GM19099 (cell line): ENCODE measurements at regions not wholly inside any gene's neighbourhood (a gene's known extent, or its start where the extent isn't known, plus 50 kb on each side); places are given as distances from the start of the nearest gene placed in this dataset.

ENCODE experiments used
- POLR2A ChIP-seq: IDR thresholded peaks from 3 replicates; pipeline ENCODE4 v1.6.1; 2011; ENCODE audit warnings: low read depth; ENCODE audit not compliant: insufficient read length; ENCODE audit errors: extremely low read depth

- TF ChIP-seq POLR2A: no peak
Measured at GRCh38 chr11:115618428-115618827, 114.2 kb upstream of the CADM1 start.

DNA sequence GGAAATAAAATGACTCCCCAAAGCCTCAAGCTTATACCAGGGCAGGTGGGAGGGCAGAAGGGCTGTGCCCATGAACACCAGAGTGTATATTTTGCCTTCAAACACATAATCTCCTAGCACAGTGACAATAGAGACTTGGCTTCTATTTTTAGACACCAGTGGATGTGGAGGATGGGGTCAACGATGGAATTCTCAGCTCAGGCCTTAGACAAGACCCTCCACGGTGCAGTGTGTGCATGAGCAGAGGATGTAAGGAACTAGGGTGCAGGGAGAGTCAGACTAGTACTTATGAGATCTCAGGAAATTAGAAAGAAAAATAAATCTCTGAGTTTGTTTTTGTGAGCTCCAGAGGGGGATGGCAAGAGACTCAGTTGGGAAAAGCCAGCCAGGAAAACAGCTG, 113.6 kb upstream of the CADM1 start:
- no peak for TF ChIP-seq POLR2A

- no peak for TF ChIP-seq POLR2A
Measured at GRCh38 chr11:115616971-115617370, 112.8 kb upstream of the CADM1 start.

DNA sequence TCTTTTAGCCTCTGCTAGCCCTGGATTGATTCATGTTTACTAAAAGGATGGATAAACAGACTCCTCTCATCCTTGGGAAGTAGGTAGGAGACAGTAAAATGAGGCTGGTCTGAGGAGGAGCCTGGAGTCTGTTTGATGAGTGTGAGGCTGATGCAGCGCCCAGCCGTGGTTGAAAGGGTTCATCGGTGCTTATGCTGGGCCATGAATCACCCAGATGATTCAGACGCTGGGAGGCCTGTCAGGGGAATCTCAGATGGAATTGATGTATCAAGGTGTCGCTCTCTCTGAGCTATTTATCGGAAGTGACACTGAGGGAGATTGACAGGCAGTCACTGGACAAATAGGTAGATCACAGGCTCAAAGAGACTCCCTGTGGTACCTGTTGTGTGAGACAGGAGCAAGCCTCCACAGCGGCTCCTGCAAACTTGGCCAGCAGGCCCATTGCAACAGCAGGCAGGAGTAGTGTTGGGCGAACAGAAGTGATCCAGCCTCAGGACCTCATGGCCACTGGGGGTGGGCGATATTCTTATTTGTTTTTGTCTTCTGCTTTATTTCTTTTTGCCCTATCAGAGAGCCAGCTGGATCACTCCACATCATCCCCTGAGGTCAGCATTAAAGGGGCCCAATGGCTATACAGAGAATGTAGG, 109.9 kb upstream of the CADM1 start:
- no peak for TF ChIP-seq POLR2A

DNA sequence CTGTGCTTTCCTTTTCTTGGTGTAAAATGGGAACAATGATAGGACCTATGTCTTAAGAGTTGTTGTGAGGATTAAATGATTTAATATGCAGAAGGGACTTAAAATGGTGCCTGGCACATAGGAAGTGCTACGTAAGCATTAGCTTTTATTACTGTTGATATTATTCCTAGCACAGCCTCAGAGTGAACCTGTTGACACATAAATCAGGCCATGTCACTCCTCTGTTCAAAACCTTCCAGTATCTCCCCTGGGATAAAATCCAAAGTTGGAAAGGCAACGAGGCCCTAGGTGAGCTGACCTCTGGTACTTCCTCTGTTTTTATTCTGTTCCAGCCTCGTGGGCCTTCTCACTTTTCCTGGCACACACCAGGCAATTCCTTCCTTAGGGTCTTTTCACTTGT, 108.8 kb upstream of the CADM1 start:
- no peak for TF ChIP-seq POLR2A

GRCh38 chr11:115612046-115612730, 108.0 kb upstream of the CADM1 start:
- TF ChIP-seq POLR2A: no peak

DNA sequence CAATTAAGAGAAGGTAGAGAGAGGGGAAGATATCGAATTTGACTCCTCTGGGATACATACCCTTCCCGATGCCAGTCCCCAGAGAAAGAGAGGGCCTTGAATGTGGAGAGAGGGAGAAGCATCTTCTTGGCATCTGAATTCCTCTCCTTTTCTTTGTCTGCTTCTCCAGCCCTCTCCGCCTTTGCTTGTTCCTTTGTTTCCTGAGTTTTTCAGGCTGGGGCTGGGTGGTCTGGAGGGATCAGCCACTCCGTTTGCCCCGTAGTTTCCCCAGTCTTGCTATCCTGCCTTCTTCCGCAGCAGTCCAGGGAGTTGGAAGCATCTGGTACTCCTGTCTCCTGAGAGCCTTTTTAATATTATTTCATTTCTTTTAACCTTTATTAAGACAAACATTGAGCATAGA, 107.1 kb upstream of the CADM1 start:
- TF ChIP-seq POLR2A: no peak

DNA sequence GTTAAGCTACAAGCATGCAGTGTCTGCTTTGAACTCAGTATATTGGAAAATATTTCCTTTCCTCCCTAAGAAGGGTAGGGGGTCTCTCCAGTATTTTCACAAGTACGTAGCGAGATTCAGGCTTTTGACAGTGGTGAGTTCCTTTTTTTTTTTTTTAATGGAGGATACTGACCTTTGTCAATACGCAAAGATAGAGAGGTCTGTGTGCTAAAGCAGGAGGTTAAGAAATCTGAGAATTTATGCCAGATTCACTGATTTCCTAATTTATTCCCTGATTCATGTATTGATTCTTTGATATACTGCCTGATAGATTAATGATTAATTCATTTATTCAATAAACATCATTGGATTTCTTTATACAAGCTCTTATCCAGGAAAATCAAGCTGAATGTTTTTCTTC, 106.7 kb upstream of the CADM1 start:
- TF ChIP-seq POLR2A: no peak

DNA sequence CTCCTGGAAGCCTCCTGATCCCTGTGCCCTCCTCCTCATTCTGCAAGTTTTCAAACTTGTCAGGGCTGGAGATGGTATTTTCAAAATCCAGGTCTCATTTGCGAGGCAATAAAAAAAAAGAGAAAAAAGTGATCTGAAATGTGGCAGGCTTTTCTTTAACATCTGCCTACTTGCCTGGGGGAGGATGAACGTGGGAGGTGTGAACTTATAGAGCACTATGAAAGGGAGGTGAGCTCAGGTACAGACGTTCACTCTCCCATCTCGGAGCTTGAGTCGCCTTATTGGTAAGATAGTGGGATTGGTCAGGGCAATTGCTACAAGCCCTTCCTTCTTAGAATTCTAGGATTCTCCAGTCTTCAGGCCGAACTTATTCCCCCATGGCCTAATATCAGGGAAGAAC, 104.8 kb upstream of the CADM1 start:
- no peak for TF ChIP-seq POLR2A

GRCh38 chr11:115607621-115608221, 103.5 kb upstream of the CADM1 start:
- TF ChIP-seq POLR2A: no peak

- no peak for TF ChIP-seq POLR2A
Measured at GRCh38 chr11:115606498-115607220, 102.4 kb upstream of the CADM1 start.

- no peak for TF ChIP-seq POLR2A
Measured at GRCh38 chr11:115605871-115606497, 101.8 kb upstream of the CADM1 start.

- TF ChIP-seq POLR2A: no peak
Measured at GRCh38 chr11:115599125-115599524, 94.9 kb upstream of the CADM1 start.

- no peak for TF ChIP-seq POLR2A
Measured at GRCh38 chr11:115598257-115598901, 94.2 kb upstream of the CADM1 start.

DNA sequence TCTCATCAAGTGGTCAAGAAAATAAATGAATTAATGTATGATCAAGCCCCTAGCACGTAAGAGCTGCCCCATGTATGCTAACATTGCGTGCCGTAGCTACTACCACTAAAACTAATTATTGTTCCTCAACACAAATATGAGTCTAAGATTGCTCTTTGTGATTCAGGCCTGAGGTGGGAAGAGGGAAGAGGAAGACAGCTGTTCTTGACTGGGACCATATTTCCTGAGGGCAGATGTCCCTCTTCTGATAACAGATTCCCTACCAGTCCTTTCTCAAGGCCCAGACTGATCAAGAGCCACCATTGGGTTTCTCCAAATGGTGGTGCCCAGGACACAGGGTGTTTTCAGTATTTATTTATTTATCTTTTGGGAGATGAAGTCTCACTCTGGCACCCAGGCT, 87.2 kb upstream of the CADM1 start:
- TF ChIP-seq POLR2A: no peak
